HFFc6 (cell line): ENCODE measurements at regions not wholly inside any gene's neighbourhood (a gene's known extent, or its start where the extent isn't known, plus 50 kb on each side); places are given as distances from the start of the nearest gene placed in this dataset.

Source experiments
- DNase-seq: peaks from one replicate; pipeline ENCODE4 v3.0.0-alpha.2; 2018
- H3K27ac Mint-ChIP-seq: 2 replicates; pipeline ENCODE4 v1.8.0; 2020; ENCODE audit warnings: mild to moderate bottlenecking, mixed read lengths
- H3K27me3 Mint-ChIP-seq: 2 replicates; pipeline ENCODE4 v1.8.0; 2021; ENCODE audit warnings: mild to moderate bottlenecking, moderate library complexity, mixed read lengths; ENCODE audit not compliant: insufficient read depth
- H3K36me3 Mint-ChIP-seq: 2 replicates; pipeline ENCODE4 v1.8.0; 2021; ENCODE audit warnings: low read depth, mixed read lengths
- H3K4me1 Mint-ChIP-seq: 2 replicates; pipeline ENCODE4 v1.8.0; 2020; ENCODE audit warnings: low read depth, mixed read lengths
- H3K4me3 Mint-ChIP-seq: 2 replicates; pipeline ENCODE4 v1.8.0; 2020; ENCODE audit warnings: mild to moderate bottlenecking, moderate library complexity, mixed read lengths
- H3K9me3 Mint-ChIP-seq: 2 replicates; pipeline ENCODE4 v1.8.0; 2020; ENCODE audit warnings: mild to moderate bottlenecking, mixed read lengths
- TF ChIP-seq, protein P1 (sequence below): fragments of 200-600 bp; sonication (generic); IDR thresholded peaks from 2 replicates; pipeline ENCODE4 v1.5.0; 2021; ENCODE audit warnings: antibody characterized with exemption, mild to moderate bottlenecking

DNA sequence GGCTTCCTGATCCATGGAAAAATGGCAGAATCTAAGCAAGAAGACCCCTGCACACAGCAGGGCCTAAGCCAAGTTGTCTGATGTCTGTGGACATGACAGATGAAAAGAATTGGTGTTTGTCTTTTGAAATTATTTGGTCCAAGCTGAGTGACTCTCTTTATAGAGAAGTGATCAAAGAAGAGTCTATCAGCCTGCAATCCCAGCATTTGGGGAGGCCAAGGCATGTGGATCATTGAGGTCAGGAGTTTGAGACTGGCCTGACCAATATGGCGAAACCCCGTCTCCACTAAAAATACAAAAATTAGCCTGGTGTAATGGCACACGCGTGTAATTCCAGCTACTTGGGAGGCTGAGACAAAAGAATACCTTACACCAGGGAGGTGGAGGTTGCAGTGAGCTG lies 64.8 kb upstream of the TUNAR start:
- Mint-ChIP-seq H3K4me1 (no peaks in the 10 kb centered on the region), H3K9me3 (peaks cover 52% of the 10 kb centered on the region), H3K27ac (no peak overlapping the region), H3K36me3 (peaks cover 10% of the 10 kb centered on the region; the same call in 1 of the 2 replicates), H3K4me3 (no peak overlapping the region), H3K27me3 (peaks cover 1% of the 10 kb centered on the region; the same call in 1 of the 2 replicates)
- TF ChIP-seq, protein P1, sequence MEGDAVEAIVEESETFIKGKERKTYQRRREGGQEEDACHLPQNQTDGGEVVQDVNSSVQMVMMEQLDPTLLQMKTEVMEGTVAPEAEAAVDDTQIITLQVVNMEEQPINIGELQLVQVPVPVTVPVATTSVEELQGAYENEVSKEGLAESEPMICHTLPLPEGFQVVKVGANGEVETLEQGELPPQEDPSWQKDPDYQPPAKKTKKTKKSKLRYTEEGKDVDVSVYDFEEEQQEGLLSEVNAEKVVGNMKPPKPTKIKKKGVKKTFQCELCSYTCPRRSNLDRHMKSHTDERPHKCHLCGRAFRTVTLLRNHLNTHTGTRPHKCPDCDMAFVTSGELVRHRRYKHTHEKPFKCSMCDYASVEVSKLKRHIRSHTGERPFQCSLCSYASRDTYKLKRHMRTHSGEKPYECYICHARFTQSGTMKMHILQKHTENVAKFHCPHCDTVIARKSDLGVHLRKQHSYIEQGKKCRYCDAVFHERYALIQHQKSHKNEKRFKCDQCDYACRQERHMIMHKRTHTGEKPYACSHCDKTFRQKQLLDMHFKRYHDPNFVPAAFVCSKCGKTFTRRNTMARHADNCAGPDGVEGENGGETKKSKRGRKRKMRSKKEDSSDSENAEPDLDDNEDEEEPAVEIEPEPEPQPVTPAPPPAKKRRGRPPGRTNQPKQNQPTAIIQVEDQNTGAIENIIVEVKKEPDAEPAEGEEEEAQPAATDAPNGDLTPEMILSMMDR, result no peak
- no peak for DNase-seq

DNA sequence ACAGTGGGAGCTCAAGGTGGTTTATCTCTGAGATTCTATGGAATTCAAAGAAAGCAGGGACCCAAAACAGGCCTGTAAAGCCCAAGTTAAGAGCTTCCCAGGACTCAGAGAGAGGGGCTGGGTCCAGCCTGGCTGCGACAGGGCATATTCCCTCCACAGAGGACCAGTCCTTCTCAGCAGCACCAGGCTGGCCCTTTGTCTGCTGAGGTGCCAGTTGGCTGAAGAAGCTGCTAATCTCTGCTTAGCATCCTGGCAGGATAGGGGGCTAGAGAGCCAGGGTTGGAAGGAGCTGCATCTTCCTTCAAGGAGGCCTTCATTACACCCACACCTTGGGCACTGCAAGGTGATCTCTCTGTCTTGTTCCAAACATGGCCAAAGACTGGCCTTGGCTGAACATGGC lies 68.3 kb upstream of the TUNAR start:
- no peaks in the 10 kb centered on the region for H3K27me3 Mint-ChIP-seq
- peaks cover 9% of the 10 kb centered on the region; the same call in 1 of the 2 replicates for H3K36me3 Mint-ChIP-seq
- no peak for DNase-seq
- peaks cover 69% of the 10 kb centered on the region for H3K9me3 Mint-ChIP-seq
- H3K27ac Mint-ChIP-seq, result no peak overlapping the region
- no peaks in the 10 kb centered on the region for H3K4me1 Mint-ChIP-seq
- TF ChIP-seq, protein P1, result no peak
- no peak overlapping the region for H3K4me3 Mint-ChIP-seq

DNA sequence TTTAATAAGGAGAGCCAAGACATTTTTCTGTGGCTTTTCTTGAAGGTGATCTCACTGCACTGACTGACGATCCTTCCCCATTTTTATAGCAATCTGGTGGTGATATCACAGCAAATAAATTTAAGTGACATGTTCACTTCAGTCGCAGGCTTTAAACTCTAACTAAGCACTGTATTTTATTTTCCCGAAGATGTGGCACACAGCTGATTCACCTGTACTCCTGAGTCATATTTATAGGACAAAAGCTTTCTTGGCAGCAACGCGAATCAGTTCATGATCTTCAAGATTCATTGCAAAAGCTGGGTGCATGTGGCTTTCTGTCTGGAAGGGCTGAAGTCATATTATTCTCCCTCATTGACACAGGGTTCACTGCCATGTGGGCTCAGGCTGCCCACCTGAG lies 79.8 kb upstream of the TUNAR start:
- TF ChIP-seq, protein P1, result no peak

DNA sequence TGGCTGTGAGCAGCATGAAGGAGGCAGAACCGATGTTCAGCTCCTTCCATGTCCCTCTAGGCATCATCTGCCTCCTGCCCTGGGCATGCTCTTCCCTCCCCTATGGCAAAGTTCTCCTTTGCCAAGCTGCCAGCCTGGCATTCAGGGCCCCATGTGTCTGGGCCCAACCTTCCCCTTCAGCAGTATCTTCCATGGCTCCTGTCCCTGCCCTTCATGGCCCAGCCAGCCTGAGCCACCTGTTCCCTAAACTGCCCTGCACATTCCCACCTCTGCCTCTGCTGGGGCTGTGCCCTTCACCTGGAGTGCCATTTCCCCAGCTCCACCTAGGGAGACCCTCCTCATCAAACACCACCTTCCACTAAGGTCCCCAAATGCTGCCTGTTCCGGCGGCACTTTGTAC lies 74.0 kb upstream of the TCL1A start:
- H3K9me3 Mint-ChIP-seq, result peaks cover 29% of the 10 kb centered on the region
- no peaks in the 10 kb centered on the region; the same call in 1 of the 2 replicates for H3K27me3 Mint-ChIP-seq
- no peak overlapping the region for H3K4me3 Mint-ChIP-seq
- H3K4me1 Mint-ChIP-seq, result no peaks in the 10 kb centered on the region
- DNase-seq, result no peak
- TF ChIP-seq, protein P1, result no peak
- no peak overlapping the region for H3K27ac Mint-ChIP-seq
- H3K36me3 Mint-ChIP-seq, result peaks cover 6% of the 10 kb centered on the region

More for the DNA sequence above, 79.8 kb upstream of the TUNAR start:
- H3K4me1 Mint-ChIP-seq, result no peaks in the 10 kb centered on the region
- H3K9me3 Mint-ChIP-seq, result peaks cover 26% of the 10 kb centered on the region
- H3K36me3 Mint-ChIP-seq, result no peaks in the 10 kb centered on the region
- no peak overlapping the region for H3K27ac Mint-ChIP-seq
- no peak for DNase-seq
- no peak overlapping the region for H3K4me3 Mint-ChIP-seq
- H3K27me3 Mint-ChIP-seq, result peaks cover 1% of the 10 kb centered on the region; the same call in 1 of the 2 replicates

DNA sequence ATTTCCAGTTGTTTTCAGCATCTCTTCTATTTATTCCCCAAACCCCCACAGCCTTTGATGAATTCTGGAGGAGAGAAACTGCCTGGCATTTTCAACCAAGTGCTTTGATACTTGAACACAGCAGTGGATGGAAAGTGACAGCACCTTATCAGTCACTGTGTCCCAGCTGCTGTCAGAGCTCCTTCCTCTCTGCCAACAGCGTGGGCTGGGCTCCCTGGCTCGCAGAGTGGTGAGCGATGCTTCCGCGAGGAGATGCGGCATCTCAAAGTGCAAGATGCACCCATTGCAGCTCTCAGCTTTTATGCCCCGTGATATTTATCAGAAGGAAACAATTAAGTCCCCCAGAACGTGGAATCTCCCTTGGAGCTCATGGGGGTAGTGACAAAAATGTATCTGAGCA lies 72.6 kb upstream of the TCL1A start:
- peaks cover 4% of the 10 kb centered on the region for H3K36me3 Mint-ChIP-seq
- no peak overlapping the region for H3K4me3 Mint-ChIP-seq
- H3K27ac Mint-ChIP-seq, result no peak overlapping the region
- TF ChIP-seq, protein P1, result no peak
- H3K27me3 Mint-ChIP-seq, result no peaks in the 10 kb centered on the region; the same call in 1 of the 2 replicates
- peaks cover 21% of the 10 kb centered on the region for H3K9me3 Mint-ChIP-seq
- H3K4me1 Mint-ChIP-seq, result no peaks in the 10 kb centered on the region
- no peak for DNase-seq

DNA sequence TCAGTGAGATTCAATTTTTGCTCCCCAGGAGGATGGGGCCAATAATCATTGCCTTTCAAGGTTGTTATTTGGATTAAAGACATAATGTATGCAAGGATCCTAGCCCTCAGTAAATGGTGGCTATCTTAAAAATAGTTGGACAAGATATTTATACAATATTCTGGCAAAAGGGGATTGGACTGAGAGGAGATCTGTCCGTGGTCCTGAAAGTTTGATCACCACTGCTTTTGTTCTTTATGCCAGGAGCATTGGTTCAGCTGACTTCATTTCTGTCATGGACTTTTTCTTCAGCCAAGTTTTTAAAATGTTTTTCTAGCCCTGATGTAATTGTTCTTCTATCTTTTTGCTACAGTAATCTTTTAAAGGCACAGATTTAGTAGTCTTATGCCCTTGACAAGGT lies 70.2 kb upstream of the TCL1A start:
- DNase-seq, result peak; percentile 17
- H3K9me3 Mint-ChIP-seq, result peaks cover 5% of the 10 kb centered on the region
- no peak overlapping the region for H3K27ac Mint-ChIP-seq
- TF ChIP-seq, protein P1, result no peak
- H3K36me3 Mint-ChIP-seq, result no peaks in the 10 kb centered on the region; the same call in 1 of the 2 replicates
- no peaks in the 10 kb centered on the region; the same call in 1 of the 2 replicates for H3K27me3 Mint-ChIP-seq
- H3K4me1 Mint-ChIP-seq, result no peaks in the 10 kb centered on the region
- H3K4me3 Mint-ChIP-seq, result no peak overlapping the region
